GM12878 (cell line): ENCODE measurements at regions not wholly inside any gene's neighbourhood (a gene's known extent, or its start where the extent isn't known, plus 50 kb on each side); places are given as distances from the start of the nearest gene placed in this dataset.

Source experiments
- ATAC-seq: fragments of 200-7000 bp; cut with Tn5 transposase; 3 replicates; pipeline ENCODE4 v1.9.1; 2020; ENCODE audit warnings: mild to moderate bottlenecking, moderate library complexity
- BruUV-seq: library from RNA; stranded (reverse); fragments of 400-500 nt; replicated peaks from 2 replicates; lab custom pipeline; 2021; lab: Mats Ljungman, UMichigan
- CTCF ChIA-PET: fragments of 300-600 bp; sonication (Branson Sonifier 250); formaldehyde crosslinking; extraction: SDS; loops from one replicate; lab custom pipeline; 2021; ENCODE audit warnings: inconsistent platforms; lab: Yijun Ruan, JAX
- POLR2A ChIA-PET: fragments of 350-600 bp; formaldehyde crosslinking; extraction: SDS; loops from one replicate; lab custom pipeline; 2021; ENCODE audit warnings: inconsistent platforms; lab: Charles Lee
- RAD21 ChIA-PET: fragments of 300-600 bp; sonication (Branson Sonifier 250); formaldehyde crosslinking; loops from one replicate; lab custom pipeline; 2023; ENCODE audit warnings: antibody characterized with exemption; ENCODE audit not compliant: unreplicated experiment; lab: Charles Lee
- SMC1A ChIA-PET: fragments of 300-600 bp; sonication (Branson Sonifier 250); formaldehyde crosslinking; loops from one replicate; lab custom pipeline; 2023; ENCODE audit not compliant: unreplicated experiment, uncharacterized antibody; lab: Charles Lee
- DNase-seq: peaks from one replicate; pipeline ENCODE4 v3.0.0-alpha.2; 2011; ENCODE audit warnings: low read depth, low spot score
- FAIRE-seq: peaks from 3 replicates; lab custom pipeline; 2011; peaks lifted over from hg19 to GRCh38; lab: Jason Lieb, UNC
- H2AFZ ChIP-seq: 2 replicates; pipeline ENCODE4 v1.6.0; 2011; ENCODE audit warnings: low read depth, low read length, control low read depth; ENCODE audit not compliant: control insufficient read depth
- H3K27ac ChIP-seq: 2 replicates; pipeline ENCODE4 v1.5.1; 2011; ENCODE audit warnings: control low read depth; ENCODE audit not compliant: control insufficient read depth, insufficient read depth
- H3K27me3 ChIP-seq, 2 experiments: replicated peaks in 1 of 2; 2 replicates each; pipeline versions ENCODE4 v1.6.0 to v1.6.1; 2011; ENCODE audit warnings: low read length in 1 of 2; ENCODE audit not compliant: control insufficient read depth in 2 of 2, insufficient read depth in 2 of 2
- H3K36me3 ChIP-seq, 2 experiments: 2 replicates each; pipeline ENCODE4 v1.5.1; 2011; ENCODE audit warnings: low read length in 1 of 2; ENCODE audit not compliant: control insufficient read depth in 2 of 2, insufficient read depth in 2 of 2
- H3K4me1 ChIP-seq: 2 replicates; pipeline ENCODE4 v1.6.1; 2011; ENCODE audit warnings: mild to moderate bottlenecking, low read length, moderate library complexity, mixed read lengths; ENCODE audit not compliant: control insufficient read depth, insufficient read depth
- H3K4me2 ChIP-seq: 2 replicates; pipeline ENCODE4 v1.6.0; 2011; ENCODE audit warnings: control low read depth; ENCODE audit not compliant: control insufficient read depth, insufficient read depth
- H3K4me3 ChIP-seq: fragments of 200-600 bp; sonication (generic); 2 replicates; pipeline ENCODE4 v1.5.1; 2016
- H3K79me2 ChIP-seq: 2 replicates; pipeline ENCODE4 v1.6.0; 2011; ENCODE audit warnings: low read length; ENCODE audit not compliant: control insufficient read depth, insufficient read depth
- H3K9ac ChIP-seq: 2 replicates; pipeline ENCODE4 v1.8.0; 2011; ENCODE audit warnings: low read length, control low read depth, mixed read lengths; ENCODE audit not compliant: control insufficient read depth, insufficient read depth
- H3K9me3 ChIP-seq: replicated peaks from 3 replicates; pipeline ENCODE4 v1.5.1; 2011; ENCODE audit warnings: mild to moderate bottlenecking, low read length; ENCODE audit not compliant: control insufficient read depth, insufficient read depth
- H4K20me1 ChIP-seq: 2 replicates; pipeline ENCODE4 v1.6.0; 2011; ENCODE audit not compliant: control insufficient read depth, insufficient read depth
- BACH1 ChIP-seq: fragments of 450-650 bp; IDR thresholded peaks from 2 replicates; pipeline ENCODE4 v1.6.1; 2017; ENCODE audit warnings: mild to moderate bottlenecking, borderline replicate concordance
- CUX1 ChIP-seq: IDR thresholded peaks from 2 replicates; pipeline ENCODE4 v1.6.1; 2012; ENCODE audit warnings: improper control_type of control experiment, low read depth, low read length; ENCODE audit not compliant: insufficient replicate concordance
- E2F8 ChIP-seq: fragments of 450-650 bp; IDR thresholded peaks from 2 replicates; pipeline ENCODE4 v1.6.1; 2018; ENCODE audit warnings: mild to moderate bottlenecking, low read depth, moderate library complexity; ENCODE audit not compliant: partially characterized antibody
- EP300 ChIP-seq, 2 experiments: fragments of 150-350 bp in 1 of 2; IDR thresholded peaks; 2 replicates each; pipeline ENCODE4 v1.6.1; 2011 to 2012; ENCODE audit warnings: low read depth in 2 of 2, low read length in 2 of 2, borderline replicate concordance in 1 of 2, improper control_type of control experiment in 1 of 2, inconsistent platforms in 1 of 2; ENCODE audit not compliant: control insufficient read depth in 1 of 2
- IRF5 ChIP-seq: fragments of 450-650 bp; IDR thresholded peaks from 2 replicates; pipeline ENCODE4 v1.6.1; 2017; ENCODE audit warnings: borderline replicate concordance
- NFYA ChIP-seq: IDR thresholded peaks from 2 replicates; pipeline ENCODE4 v1.6.1; 2011; ENCODE audit warnings: low read depth, mild to moderate bottlenecking, low read length, improper control_type of control experiment, borderline replicate concordance
- NR2F1 ChIP-seq: fragments of 450-650 bp; conservative IDR thresholded peaks from 2 replicates; pipeline ENCODE4 v1.6.1; 2017; ENCODE audit warnings: mild to moderate bottlenecking
- RAD51 ChIP-seq: fragments of 450-650 bp; IDR thresholded peaks from 2 replicates; pipeline ENCODE4 v1.6.1; 2016; ENCODE audit warnings: moderate library complexity, mild to moderate bottlenecking, inconsistent platforms
- SP1 ChIP-seq: IDR thresholded peaks from one replicate; pipeline ENCODE4 v1.6.1; 2011; ENCODE audit warnings: low read depth, low read length
- SREBF1 ChIP-seq: IDR thresholded peaks from 2 replicates; pipeline ENCODE4 v1.6.1; 2012; ENCODE audit warnings: mild to moderate bottlenecking, low read length
- WRNIP1 ChIP-seq: IDR thresholded peaks from 2 replicates; pipeline ENCODE4 v1.6.1; 2011; ENCODE audit warnings: low read depth, low read length, improper control_type of control experiment, borderline replicate concordance
- WGBS: methylation state at CpG from one replicate; pipeline ENCODE4 v1.1.6; 2016; ENCODE audit warnings: low lambda C conversion rate; ENCODE audit not compliant: insufficient replicate concordance, insufficient coverage; ENCODE audit errors: missing lambda C conversion rate; 5-methylcytosine and 5-hydroxymethylcytosine counted together
- in situ Hi-C: fragments of 300-500 bp; cut with MboI; formaldehyde crosslinking; loops from 9 replicates; pipeline ENCODE4 v1.14.3; 2018; ENCODE audit warnings: mixed read lengths
- intact Hi-C: fragments of 100-400 bp; cut with micrococcal nuclease; formaldehyde crosslinking; loops from one replicate; pipeline ENCODE4 v1.14.2; 2022; ENCODE audit not compliant: unreplicated experiment

- DNase-seq = no peak
- CTCF ChIA-PET = no interaction called here
- H3K27ac ChIP-seq = no peak overlapping the region
- no peak for TF ChIP-seq CUX1
- no peak for TF ChIP-seq IRF5
- no peak for TF ChIP-seq NFYA
- TF ChIP-seq BACH1 = no peak
- no peak for TF ChIP-seq SP1
- TF ChIP-seq NR2F1 = no peak
- TF ChIP-seq RAD51 = no peak
- no peak for TF ChIP-seq SREBF1
- no peak for TF ChIP-seq EP300 (IDR thresholded peaks at IDR 0.05; ENCODE audit: borderline replicate concordance in 1 of 2, control insufficient read depth in 1 of 2, low read depth in 2 of 2, low read length in 2 of 2)
- TF ChIP-seq WRNIP1 = no peak
- TF ChIP-seq E2F8 = no peak
Observed at GRCh38 chr10:78921895-78922294, 146.9 kb upstream of the ZMIZ1 start.

More at GRCh38 chr10:78921895-78922294, 146.9 kb upstream of the ZMIZ1 start:
- H3K36me3 ChIP-seq = no peaks in the 10 kb centered on the region
- H2AFZ ChIP-seq = no peak overlapping the region
- H4K20me1 ChIP-seq = no peaks in the 10 kb centered on the region
- no peaks in the 10 kb centered on the region for H3K79me2 ChIP-seq
- SMC1A ChIA-PET = no interaction called here
- no peak for FAIRE-seq
- in situ Hi-C loops = no loop called here
- no peak overlapping the region for H3K4me2 ChIP-seq
- no peak overlapping the region for H3K9ac ChIP-seq
- intact Hi-C loops = no loop called here
- no peaks in the 10 kb centered on the region for H3K4me1 ChIP-seq
- BruUV-seq = no TSS peak
- H3K9me3 ChIP-seq = no peaks in the 10 kb centered on the region
- ATAC-seq = no peak
- H3K4me3 ChIP-seq = no peak overlapping the region
- WGBS = 53% methylated on average over 3 of the region's 3 CpGs
- RAD21 ChIA-PET = no interaction called here
- POLR2A ChIA-PET = no interaction called here
- H3K27me3 ChIP-seq = peaks cover 2 to 4% of the 10 kb centered on the region in 2 experiments; a peak in 3 of 4 replicates
